ENCODE measurements at regions not wholly inside any gene's neighbourhood (a gene's known extent, or its start where the extent isn't known, plus 50 kb on each side); places are given as distances from the start of the nearest gene placed in this dataset.

GRCh38 chr11:70521475-70522308 lies 123.4 kb downstream of the CTTN start:
- DNase-seq = peak in 1 of 2 experiments; percentile 18

GRCh38 chr11:70522309-70522592 lies 123.9 kb downstream of the CTTN start:
- no peak for DNase-seq

GRCh38 chr11:70522593-70523311 lies 124.4 kb downstream of the CTTN start:
- peak; percentile 45 to 62 for DNase-seq

GRCh38 chr11:70523384-70524095 lies 125.2 kb downstream of the CTTN start:
- no peak for DNase-seq

GRCh38 chr11:70524096-70524922 lies 126.0 kb downstream of the CTTN start:
- DNase-seq = no peak

- DNase-seq = peak; percentile 34 to 41
These were observed 126.7 kb downstream of the CTTN start for GRCh38 chr11:70525006-70525405.

GRCh38 chr11:70525466-70525865 lies 127.1 kb downstream of the CTTN start:
- DNase-seq = no peak

GRCh38 chr11:70526116-70527045 lies 128.1 kb downstream of the CTTN start:
- DNase-seq = peak; percentile 34 to 44

GRCh38 chr11:70527046-70527395 lies 128.7 kb downstream of the CTTN start:
- no peak for DNase-seq

- no peak for DNase-seq
These were observed 129.2 kb downstream of the CTTN start for GRCh38 chr11:70527429-70528045.

- peak in 1 of 2 experiments; percentile 8 for DNase-seq
These were observed 129.9 kb downstream of the CTTN start for GRCh38 chr11:70528046-70528793.

GRCh38 chr11:70528794-70529580 lies 130.7 kb downstream of the CTTN start:
- DNase-seq = no peak

- DNase-seq = no peak
These were observed 131.7 kb downstream of the CTTN start for GRCh38 chr11:70530010-70530409.

- no peak for DNase-seq
These were observed 132.4 kb downstream of the CTTN start for GRCh38 chr11:70530629-70531185.

GRCh38 chr11:70531281-70532065 lies 133.1 kb downstream of the CTTN start:
- DNase-seq = no peak

- DNase-seq = no peak
These were observed 133.7 kb downstream of the CTTN start for GRCh38 chr11:70532066-70532440.

- DNase-seq = no peak
These were observed 134.4 kb downstream of the CTTN start for GRCh38 chr11:70532731-70533130.

- no peak for DNase-seq
These were observed 137.1 kb downstream of the CTTN start for GRCh38 chr11:70535191-70535971.

Measured in SHP77 (cell line).